Endothelial cell (in vitro differentiated cells): ENCODE measurements at regions not wholly inside any gene's neighbourhood (a gene's known extent, or its start where the extent isn't known, plus 50 kb on each side); places are given as distances from the start of the nearest gene placed in this dataset.

Source experiments
- DNase-seq: peaks from one replicate; pipeline ENCODE4 v3.0.0; 2021; ENCODE audit warnings: low spot score
- H3K27ac Mint-ChIP-seq: one replicate; pipeline ENCODE4 v1.8.0; 2021; ENCODE audit warnings: mixed read lengths, inconsistent platforms; ENCODE audit not compliant: unreplicated experiment
- H3K27me3 Mint-ChIP-seq: one replicate; pipeline ENCODE4 v1.8.0; 2021; ENCODE audit warnings: mild to moderate bottlenecking, moderate library complexity, mixed read lengths, inconsistent platforms; ENCODE audit not compliant: unreplicated experiment
- H3K36me3 Mint-ChIP-seq: one replicate; pipeline ENCODE4 v1.8.0; 2021; ENCODE audit warnings: mild to moderate bottlenecking, low read depth, mixed read lengths, inconsistent platforms; ENCODE audit not compliant: unreplicated experiment
- H3K4me1 Mint-ChIP-seq: one replicate; pipeline ENCODE4 v1.8.0; 2021; ENCODE audit warnings: mild to moderate bottlenecking, mixed read lengths, inconsistent platforms; ENCODE audit not compliant: unreplicated experiment
- H3K4me3 Mint-ChIP-seq: one replicate; pipeline ENCODE4 v1.8.0; 2021; ENCODE audit warnings: mild to moderate bottlenecking, mixed read lengths, inconsistent platforms; ENCODE audit not compliant: unreplicated experiment
- H3K9me3 Mint-ChIP-seq: one replicate; pipeline ENCODE4 v1.8.0; 2021; ENCODE audit warnings: mixed read lengths, inconsistent platforms; ENCODE audit not compliant: unreplicated experiment
- CTCF ChIP-seq: fragments of 200-600 bp; sonication (generic); IDR thresholded peaks from one replicate; pipeline ENCODE4 v1.5.0; 2021; ENCODE audit warnings: antibody characterized with exemption; ENCODE audit not compliant: unreplicated experiment

- DNase-seq, result peak; percentile 6
- H3K4me1 Mint-ChIP-seq, result no peaks in the 10 kb centered on the region
- H3K36me3 Mint-ChIP-seq, result no peaks in the 10 kb centered on the region
- TF ChIP-seq CTCF, result no peak
- no peaks in the 10 kb centered on the region for H3K9me3 Mint-ChIP-seq
- H3K4me3 Mint-ChIP-seq, result no peak overlapping the region
- no peaks in the 10 kb centered on the region for H3K27me3 Mint-ChIP-seq
- H3K27ac Mint-ChIP-seq, result no peak overlapping the region
Observed at GRCh38 chr11:114909866-114910265, 231.5 kb downstream of the NXPE2 start.

- Mint-ChIP-seq H3K36me3 (no peaks in the 10 kb centered on the region), H3K4me1 (no peaks in the 10 kb centered on the region), H3K9me3 (no peaks in the 10 kb centered on the region), H3K27me3 (no peaks in the 10 kb centered on the region), H3K27ac (no peak overlapping the region), H3K4me3 (no peak overlapping the region)
- DNase-seq, result no peak
- TF ChIP-seq CTCF, result no peak
Observed at GRCh38 chr11:114912826-114913225, 234.5 kb downstream of the NXPE2 start.

GRCh38 chr11:114914231-114915005 is 236.1 kb downstream of the NXPE2 start:
- Mint-ChIP-seq H3K27me3 (no peaks in the 10 kb centered on the region), H3K36me3 (no peaks in the 10 kb centered on the region), H3K9me3 (no peaks in the 10 kb centered on the region), H3K4me3 (no peak overlapping the region), H3K27ac (no peak overlapping the region), H3K4me1 (no peaks in the 10 kb centered on the region)
- TF ChIP-seq CTCF, result no peak
- DNase-seq, result no peak

GRCh38 chr11:114915871-114916805 is 237.8 kb downstream of the NXPE2 start:
- peaks cover 1% of the 10 kb centered on the region for H3K27me3 Mint-ChIP-seq
- H3K27ac Mint-ChIP-seq, result no peak overlapping the region
- no peak for TF ChIP-seq CTCF
- no peaks in the 10 kb centered on the region for H3K9me3 Mint-ChIP-seq
- H3K4me1 Mint-ChIP-seq, result no peaks in the 10 kb centered on the region
- no peaks in the 10 kb centered on the region for H3K36me3 Mint-ChIP-seq
- DNase-seq, result no peak
- no peak overlapping the region for H3K4me3 Mint-ChIP-seq
